HPDE6-E6E7 (cell line): ENCODE measurements at regions not wholly inside any gene's neighbourhood (a gene's known extent, or its start where the extent isn't known, plus 50 kb on each side); places are given as distances from the start of the nearest gene placed in this dataset.
"Not testable (repeated sequence)": the region's sequence is repeated elsewhere in the genome, so short reads cannot be mapped to it uniquely, and the experiment has no call there.

Experiments
- DNase-seq: peaks from one replicate; pipeline ENCODE4 v3.0.0; 2011; ENCODE audit warnings: missing footprints; ENCODE audit errors: extremely low spot score

- no peak for DNase-seq
These were observed 1257.9 kb downstream of the PCDH17 start for GRCh38 chr13:58889474-58889873.

DNA sequence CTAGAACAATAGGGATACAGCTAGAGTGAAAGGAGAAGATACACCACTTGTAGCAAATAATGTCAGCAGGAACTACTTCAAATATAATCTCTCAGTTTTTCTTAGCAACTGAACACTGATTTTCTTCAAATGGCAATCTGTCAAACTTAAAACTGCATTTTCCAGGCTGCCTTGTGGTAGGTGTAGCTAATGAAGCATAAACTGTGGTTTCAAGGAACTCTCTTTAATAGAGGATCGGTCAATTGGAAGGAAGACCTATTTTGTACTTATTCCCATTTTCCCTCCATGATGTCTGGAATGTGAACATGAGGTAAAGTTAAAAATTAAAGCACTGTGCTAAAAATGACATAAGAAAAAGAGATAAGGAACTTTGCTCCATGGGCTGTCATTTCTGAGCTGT, 1261.9 kb downstream of the PCDH17 start:
- DNase-seq = no peak

DNA sequence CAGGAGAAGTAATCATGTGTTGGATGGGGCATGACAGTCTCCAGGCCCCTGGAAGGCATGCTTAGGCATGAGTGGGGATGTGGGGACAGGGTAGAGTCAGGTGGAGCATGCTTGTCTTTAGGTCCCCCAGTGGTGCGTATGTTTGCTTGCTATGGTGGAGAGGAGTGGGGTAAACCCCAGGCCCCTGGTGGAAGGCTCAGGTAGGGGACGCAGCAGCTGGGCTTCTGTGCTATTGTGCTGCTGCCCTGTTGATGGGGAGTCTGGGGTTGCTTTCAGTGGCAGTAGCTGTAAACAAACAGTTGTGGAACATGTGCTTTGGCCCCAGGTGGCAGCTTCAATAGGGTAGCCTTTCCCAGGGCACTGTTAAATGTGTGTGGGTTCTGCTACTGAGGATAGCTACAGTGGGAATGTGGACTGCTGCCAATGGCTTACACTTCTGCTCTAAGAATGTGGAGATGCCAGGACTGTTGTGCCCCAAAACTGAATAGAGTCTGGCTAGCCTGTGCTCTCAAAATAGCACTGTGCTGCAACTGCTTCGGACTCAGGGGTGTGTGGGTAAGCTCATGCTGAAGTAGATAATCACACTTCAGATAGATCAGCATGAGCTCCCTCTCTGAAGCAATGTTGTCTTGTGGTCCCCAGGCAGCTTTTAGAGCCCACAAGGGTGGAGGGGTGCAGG, 1257.3 kb downstream of the DIAPH3 start:
- DNase-seq = no peak

GRCh38 chr13:58907347-58907746, 1256.4 kb downstream of the DIAPH3 start:
- DNase-seq = no peak

DNA sequence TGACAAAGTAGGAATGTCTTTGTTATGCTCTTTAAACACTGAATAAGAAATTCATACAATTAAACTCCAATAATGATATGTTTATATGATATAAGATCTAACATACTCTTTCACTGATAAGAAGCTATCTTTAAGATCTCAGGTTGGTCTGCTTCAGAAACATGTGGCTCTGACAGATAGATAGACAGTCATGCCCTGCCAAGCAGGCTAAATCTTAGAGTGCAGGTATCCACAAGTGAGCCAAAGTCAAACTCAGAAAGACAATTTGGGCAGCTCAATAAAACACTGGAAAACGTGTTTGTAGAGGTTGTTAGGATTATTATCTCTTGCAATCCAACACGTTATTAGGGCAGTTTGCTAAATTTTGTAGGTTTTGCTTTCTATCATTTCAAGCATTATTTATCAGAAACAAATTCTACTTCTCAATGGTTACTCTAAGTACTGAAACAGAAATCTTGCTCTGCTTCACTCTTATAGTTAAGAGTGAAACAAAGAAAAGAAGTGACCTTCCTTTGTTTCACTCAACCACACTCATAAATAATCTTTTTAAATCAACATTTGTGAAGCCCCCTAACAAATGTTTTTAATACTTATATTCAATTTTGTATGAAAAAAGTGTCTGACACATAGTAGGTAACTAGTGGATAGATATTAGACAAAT, 1255.6 kb downstream of the DIAPH3 start:
- no peak for DNase-seq

DNA sequence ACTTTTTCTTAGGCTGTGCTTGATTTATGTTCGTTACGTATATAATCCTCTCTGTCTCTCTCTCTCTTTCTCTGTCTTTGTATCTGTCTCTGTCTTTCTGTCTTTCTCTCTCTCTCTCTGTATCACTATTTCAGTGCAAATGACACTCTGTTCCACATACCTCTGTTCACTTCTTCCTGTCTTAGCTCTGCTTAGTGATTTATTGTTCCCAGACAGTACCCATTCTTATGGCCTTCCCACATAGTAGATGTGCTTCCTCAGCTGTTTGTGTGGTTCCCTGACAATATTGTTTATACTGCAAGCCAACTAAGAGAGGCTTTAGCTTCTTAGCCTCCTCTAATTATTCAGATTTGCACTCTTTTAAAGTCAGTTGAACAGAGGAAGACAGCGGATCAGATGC, 1244.2 kb downstream of the DIAPH3 start:
- DNase-seq = no peak

DNA sequence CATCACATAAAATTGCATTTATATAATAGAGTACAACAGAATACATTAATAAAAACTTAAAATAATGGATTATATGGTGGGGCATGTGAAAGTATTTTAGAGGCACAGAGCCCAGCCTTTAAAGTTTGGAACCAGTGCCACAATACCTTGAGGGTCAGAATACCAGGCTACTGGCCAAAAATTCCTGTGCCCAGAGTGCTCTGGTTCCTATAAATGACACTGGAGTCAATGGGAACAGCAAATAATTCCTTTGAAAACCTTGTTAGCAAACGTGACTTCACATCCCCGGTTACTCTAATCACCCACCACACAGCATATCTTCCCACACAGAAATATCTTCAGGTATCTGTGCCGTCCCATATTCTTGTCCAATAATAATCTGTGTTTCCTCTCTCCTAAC, 1242.6 kb downstream of the DIAPH3 start:
- no peak for DNase-seq

DNA sequence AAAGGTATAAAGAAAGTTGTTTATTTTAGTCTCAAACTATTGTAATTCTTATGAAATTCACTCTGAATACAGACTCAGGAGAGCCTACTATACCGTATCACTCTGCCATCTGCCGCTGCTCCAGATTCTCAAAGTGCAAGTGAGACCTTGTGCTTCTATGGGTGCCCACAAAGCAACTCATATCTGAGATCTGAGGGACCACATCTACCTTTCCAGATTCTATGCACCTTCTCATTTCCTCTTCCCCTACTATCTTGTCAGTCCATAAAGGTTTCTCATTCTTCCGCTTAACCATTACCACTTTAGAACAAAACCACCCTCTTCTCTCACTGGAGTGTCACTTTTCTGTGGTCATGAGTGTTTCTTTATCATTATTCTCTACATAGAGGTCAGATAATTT, 1236.9 kb downstream of the DIAPH3 start:
- no peak for DNase-seq

GRCh38 chr13:58933475-58933874, 1230.3 kb downstream of the DIAPH3 start:
- DNase-seq = no peak

DNA sequence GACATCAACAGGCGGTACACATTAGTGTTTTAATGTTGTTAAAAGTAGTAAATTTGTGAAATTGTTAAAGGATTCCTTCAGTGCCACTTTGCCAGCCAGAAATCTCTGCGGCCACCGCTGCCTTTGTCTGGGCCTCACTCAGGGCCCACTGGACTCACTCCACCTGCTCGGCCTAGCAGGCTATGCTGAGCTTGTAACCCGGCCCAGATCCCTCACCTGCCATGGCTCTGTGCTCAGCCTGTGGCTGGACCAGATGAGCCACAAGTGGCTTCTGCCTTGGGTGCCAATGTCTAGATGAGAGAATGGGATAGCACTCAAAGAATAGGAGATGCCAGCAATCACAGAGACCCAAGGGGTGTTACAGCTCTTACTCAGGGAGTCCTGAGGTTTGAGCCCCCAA, 1228.0 kb downstream of the DIAPH3 start:
- DNase-seq = no peak

- no peak for DNase-seq
These were observed 1217.5 kb downstream of the DIAPH3 start for GRCh38 chr13:58946274-58946673.

GRCh38 chr13:58949646-58950045, 1214.1 kb downstream of the DIAPH3 start:
- DNase-seq = no peak

- DNase-seq = no peak
These were observed 1212.8 kb downstream of the DIAPH3 start for GRCh38 chr13:58950911-58951310.

DNA sequence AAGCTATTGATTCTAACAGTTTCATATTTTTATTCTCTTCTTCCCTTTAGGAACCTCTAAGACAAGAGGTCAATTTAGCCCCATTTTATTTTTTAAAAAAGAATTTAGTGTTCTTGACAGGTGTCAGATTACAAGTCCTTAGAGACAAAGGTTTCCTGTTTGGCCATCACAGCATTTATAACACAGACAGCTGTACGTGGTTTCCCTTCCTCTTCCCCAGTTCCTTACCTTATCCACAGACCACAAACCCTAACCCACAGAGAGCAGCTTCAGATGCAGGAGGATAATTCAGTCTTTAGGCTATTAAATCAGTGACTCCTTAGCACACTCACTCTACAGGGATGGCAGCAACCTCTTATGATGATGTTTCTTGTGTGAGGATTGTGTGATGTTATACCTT, 1210.1 kb downstream of the DIAPH3 start:
- DNase-seq = no peak

- DNase-seq = no peak
These were observed 1208.0 kb downstream of the DIAPH3 start for GRCh38 chr13:58955546-58956385.

GRCh38 chr13:58958097-58958496, 1205.6 kb downstream of the DIAPH3 start:
- not testable (repeated sequence) for DNase-seq

DNA sequence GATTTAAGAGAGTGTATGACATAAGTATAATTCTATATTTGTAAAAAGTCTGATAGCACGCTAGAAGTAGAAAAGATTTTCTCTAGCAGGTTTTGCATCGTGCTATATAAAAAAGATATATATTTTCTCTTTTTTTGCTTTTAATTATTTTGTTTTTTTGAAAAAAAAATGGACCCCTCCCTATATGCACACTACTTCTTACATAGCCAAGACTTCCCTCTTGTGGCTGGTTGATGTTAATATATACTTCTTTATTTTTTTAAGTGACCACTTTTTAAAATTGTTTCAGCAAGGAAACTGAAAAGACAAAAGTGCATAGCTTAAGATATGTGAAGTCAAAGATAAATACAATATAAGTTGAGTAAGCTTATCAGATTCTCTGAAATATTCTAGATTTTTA, 1202.8 kb downstream of the DIAPH3 start:
- no peak for DNase-seq

DNA sequence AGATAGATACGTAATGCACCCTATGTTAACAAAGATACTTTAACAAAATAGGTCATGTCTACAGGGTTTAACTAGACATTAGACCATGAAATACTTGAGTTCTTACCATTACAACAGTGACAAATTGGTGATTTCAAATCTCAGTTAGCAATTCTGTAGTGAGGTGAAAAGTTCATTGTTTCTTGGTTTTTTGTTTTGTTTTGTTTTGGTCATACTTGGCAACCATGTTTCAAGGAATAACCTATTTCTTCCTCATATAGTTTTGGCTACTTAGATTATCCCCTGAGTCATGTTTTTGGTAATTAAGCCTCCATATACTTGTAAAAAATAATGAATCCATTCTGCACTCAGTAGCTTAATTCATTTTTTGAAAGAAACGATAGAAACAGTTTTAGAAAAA, 1200.4 kb downstream of the DIAPH3 start:
- DNase-seq = no peak

- DNase-seq = no peak
These were observed 1199.7 kb downstream of the DIAPH3 start for GRCh38 chr13:58964048-58964447.

GRCh38 chr13:58977085-58977484, 1186.6 kb downstream of the DIAPH3 start:
- no peak for DNase-seq

- DNase-seq = no peak
These were observed 1185.4 kb downstream of the DIAPH3 start for GRCh38 chr13:58978331-58978730.

DNA sequence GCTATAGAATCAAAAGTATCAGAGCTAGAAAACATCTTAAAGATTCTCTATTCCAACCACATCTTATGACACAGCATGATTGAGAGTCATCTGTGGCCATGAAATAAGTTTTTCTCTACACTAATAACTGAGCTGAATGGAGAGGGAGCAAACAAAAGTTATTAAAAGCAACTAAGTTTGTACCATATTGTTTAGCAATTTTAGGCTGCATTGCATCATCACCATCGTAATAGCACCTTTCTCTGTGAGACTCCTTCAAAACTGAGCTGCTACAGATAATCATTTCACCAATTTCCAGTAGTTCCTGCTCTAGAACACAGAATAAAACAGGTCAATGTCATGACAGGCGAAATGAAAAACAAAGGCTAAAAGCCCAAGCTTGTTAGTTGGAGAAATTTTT, 1183.9 kb downstream of the DIAPH3 start:
- DNase-seq = no peak

DNA sequence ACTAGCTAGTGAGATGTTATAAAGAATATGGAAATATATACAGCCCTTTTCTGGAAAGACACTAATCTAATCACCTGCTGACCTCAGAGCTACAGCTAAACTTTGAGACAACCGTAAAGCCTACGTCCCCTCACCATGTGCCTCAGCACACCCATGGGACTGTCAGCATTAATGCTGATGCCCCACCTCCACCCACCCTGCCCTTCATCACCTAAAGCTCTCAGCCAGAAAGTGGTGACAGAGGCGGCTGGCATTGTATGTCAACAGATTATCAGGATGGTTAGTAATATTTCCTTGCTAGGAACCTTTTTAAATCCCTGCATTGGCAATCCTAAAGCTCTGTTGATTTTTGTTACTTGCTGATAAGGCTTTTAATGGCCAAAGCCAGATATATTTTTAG, 1177.9 kb downstream of the DIAPH3 start:
- no peak for DNase-seq
